H1 (cell line): ENCODE measurements at regions not wholly inside any gene's neighbourhood (a gene's known extent, or its start where the extent isn't known, plus 50 kb on each side); places are given as distances from the start of the nearest gene placed in this dataset.
A peak's percentile ranks its signal among the peaks of the same experiment; 100 is the strongest.
"Not testable (repeated sequence)": the region's sequence is repeated elsewhere in the genome, so short reads cannot be mapped to it uniquely, and the experiment has no call there.

ENCODE experiments used
- CTCF ChIA-PET: fragments of 300-600 bp; sonication (Branson Sonifier 250); formaldehyde crosslinking; loops from one replicate; lab custom pipeline; 2021; ENCODE audit not compliant: partially characterized antibody; lab: Charles Lee
- POLR2A ChIA-PET: fragments of 300-600 bp; sonication (Branson Sonifier 250); formaldehyde crosslinking; loops from one replicate; lab custom pipeline; 2021; ENCODE audit warnings: inconsistent platforms; ENCODE audit not compliant: partially characterized antibody; lab: Charles Lee
- DNase-seq, 2 experiments: peaks; one replicate each; pipeline versions ENCODE4 v3.0.0 to v3.0.0-alpha.2; 2010 to 2022; ENCODE audit warnings: low spot score in 2 of 2, low read depth in 1 of 2, mixed read lengths in 1 of 2
- FAIRE-seq: peaks from 2 replicates; lab custom pipeline; 2011; peaks lifted over from hg19 to GRCh38; lab: Jason Lieb, UNC
- H2AFZ ChIP-seq: 2 replicates; pipeline ENCODE4 v1.8.1; 2012; ENCODE audit warnings: low read length, inconsistent platforms
- H2AK5ac ChIP-seq: 2 replicates; pipeline ENCODE4 v1.6.1; 2013; ENCODE audit warnings: low read depth, low read length
- H2BK120ac ChIP-seq: replicated peaks from 2 replicates; pipeline ENCODE3; 2013; ENCODE audit warnings: low read depth, low read length, inconsistent platforms
- H2BK12ac ChIP-seq: 2 replicates; pipeline ENCODE4 v1.6.1; 2013; ENCODE audit warnings: low read depth, low read length
- H2BK15ac ChIP-seq: 2 replicates; pipeline ENCODE4 v1.6.1; 2013; ENCODE audit warnings: low read length
- H2BK20ac ChIP-seq: 2 replicates; pipeline ENCODE4 v1.6.1; 2013; ENCODE audit warnings: low read length
- H2BK5ac ChIP-seq: 2 replicates; pipeline ENCODE4 v1.6.1; 2013; ENCODE audit warnings: low read depth, low read length
- H3K14ac ChIP-seq: 2 replicates; pipeline ENCODE4 v1.6.1; 2013; ENCODE audit warnings: inconsistent platforms; ENCODE audit not compliant: insufficient read length
- H3K18ac ChIP-seq: 2 replicates; pipeline ENCODE4 v1.6.1; 2013; ENCODE audit warnings: low read length; ENCODE audit errors: extremely low read depth
- H3K23ac ChIP-seq: 2 replicates; pipeline ENCODE4 v1.6.1; 2013; ENCODE audit warnings: inconsistent platforms; ENCODE audit not compliant: insufficient read length
- H3K23me2 ChIP-seq: 2 replicates; pipeline ENCODE4 v1.6.1; 2013; ENCODE audit warnings: low read depth, low read length
- H3K27ac ChIP-seq: 2 replicates; pipeline ENCODE4 v1.6.1; 2011; ENCODE audit warnings: low read depth, low read length, inconsistent platforms
- H3K27me3 ChIP-seq, 4 experiments: replicated peaks in 1 of 4; 1 replicate in 1 of 4; 2 replicates in 3 of 4; pipeline versions ENCODE4 v1.6.1 to v1.8.1; 2011 to 2013; ENCODE audit warnings: low read length in 3 of 4, mild to moderate bottlenecking in 3 of 4, inconsistent platforms in 2 of 4, mixed read lengths in 2 of 4, moderate library complexity in 1 of 4; ENCODE audit not compliant: control insufficient read depth in 3 of 4, insufficient read depth in 3 of 4; ENCODE audit errors: extremely low read depth in 1 of 4
- H3K36me3 ChIP-seq, 4 experiments: 2 replicates each; pipeline versions ENCODE4 v1.6.1 to v1.8.1; 2011 to 2013; ENCODE audit warnings: mild to moderate bottlenecking in 4 of 4, low read length in 3 of 4, moderate library complexity in 2 of 4, control low read depth in 1 of 4, inconsistent platforms in 1 of 4; ENCODE audit not compliant: insufficient read depth in 4 of 4, control insufficient read depth in 2 of 4
- H3K4ac ChIP-seq: replicated peaks from 2 replicates; pipeline ENCODE3; 2013; ENCODE audit warnings: low read length, low read depth, mixed read lengths, inconsistent platforms; ENCODE audit not compliant: insufficient read length
- H3K4me1 ChIP-seq, 4 experiments: replicated peaks in 1 of 4; 1 replicate in 1 of 4; 2 replicates in 3 of 4; pipeline versions ENCODE4 v1.6.1 to v1.8.1; 2011 to 2013; ENCODE audit warnings: low read length in 3 of 4, inconsistent platforms in 2 of 4, mixed read lengths in 1 of 4; ENCODE audit not compliant: insufficient read depth in 4 of 4, control insufficient read depth in 3 of 4
- H3K4me2 ChIP-seq, 2 experiments: 2 replicates each; pipeline versions ENCODE4 v1.6.1 to v1.8.1; 2011 to 2013; ENCODE audit warnings: low read depth in 2 of 2, low read length in 2 of 2, control low read depth in 1 of 2, inconsistent platforms in 1 of 2, mild to moderate bottlenecking in 1 of 2; ENCODE audit not compliant: insufficient read depth in 1 of 2
- H3K4me3 ChIP-seq, 4 experiments: fragments of 200-600, 300-600 bp in 1 of 4; sonication (generic), shearing (Covaris generic), sonication (Bioruptor Twin) in 1 of 4; 2 replicates each; pipeline versions ENCODE4 v1.5.1 to v1.8.1; 2011 to 2016; ENCODE audit warnings: low read length in 4 of 4, low read depth in 3 of 4, control low read depth in 2 of 4, inconsistent platforms in 2 of 4, mild to moderate bottlenecking in 2 of 4, mixed read lengths in 1 of 4, moderate library complexity in 1 of 4; ENCODE audit not compliant: insufficient read depth in 2 of 4; ENCODE audit errors: extremely low read depth in 1 of 4
- H3K56ac ChIP-seq: replicated peaks from 2 replicates; pipeline ENCODE3; 2013; ENCODE audit warnings: low read depth, mild to moderate bottlenecking, mixed read lengths, low read length, inconsistent platforms; ENCODE audit not compliant: insufficient read length
- H3K79me1 ChIP-seq: 2 replicates; pipeline ENCODE4 v1.6.1; 2013; ENCODE audit warnings: low read depth, low read length, control low read depth
- H3K79me2 ChIP-seq, 2 experiments: 2 replicates each; pipeline versions ENCODE4 v1.6.1 to v1.8.1; 2012 to 2013; ENCODE audit warnings: low read length in 2 of 2, mild to moderate bottlenecking in 2 of 2, inconsistent platforms in 1 of 2; ENCODE audit not compliant: insufficient read depth in 2 of 2, control insufficient read depth in 1 of 2
- H3K9ac ChIP-seq, 4 experiments: replicated peaks in 1 of 4; 1 replicate in 1 of 4; 2 replicates in 3 of 4; pipeline versions ENCODE4 v1.6.1 to v1.8.1; 2011 to 2013; ENCODE audit warnings: low read depth in 3 of 4, low read length in 3 of 4, control low read depth in 2 of 4, mild to moderate bottlenecking in 2 of 4, moderate library complexity in 2 of 4, inconsistent platforms in 1 of 4; ENCODE audit errors: extremely low read depth in 1 of 4
- H3K9me3 ChIP-seq, 2 experiments: 2 replicates each; pipeline versions ENCODE4 v1.6.1 to v1.8.1; 2012 to 2013; ENCODE audit warnings: mild to moderate bottlenecking in 2 of 2, moderate library complexity in 2 of 2, control low read depth in 1 of 2, inconsistent platforms in 1 of 2, low read depth in 1 of 2, low read length in 1 of 2, mixed read lengths in 1 of 2; ENCODE audit not compliant: insufficient read depth in 2 of 2
- H4K20me1 ChIP-seq, 2 experiments: replicated peaks in 1 of 2; 2 replicates each; pipeline versions ENCODE3 to v1.8.1; 2011 to 2013; ENCODE audit warnings: inconsistent platforms in 2 of 2, low read length in 2 of 2, mild to moderate bottlenecking in 1 of 2; ENCODE audit not compliant: insufficient read depth in 2 of 2, control insufficient read depth in 1 of 2
- H4K5ac ChIP-seq: 2 replicates; pipeline ENCODE4 v1.6.1; 2013; ENCODE audit warnings: low read length, low read depth, mixed read lengths, inconsistent platforms; ENCODE audit not compliant: insufficient read length
- H4K8ac ChIP-seq: 2 replicates; pipeline ENCODE4 v1.8.0; 2013; ENCODE audit warnings: mild to moderate bottlenecking, moderate library complexity, low read length, inconsistent platforms; ENCODE audit not compliant: insufficient read depth; ENCODE audit errors: extremely low read depth
- H4K91ac ChIP-seq: replicated peaks from 2 replicates; pipeline ENCODE3; 2013; ENCODE audit warnings: low read length, mixed read lengths, inconsistent platforms; ENCODE audit not compliant: insufficient read length
- RAD21 ChIP-seq, 2 experiments: IDR thresholded peaks in 1 of 2; conservative IDR thresholded peaks in 1 of 2; 2 replicates each; pipeline ENCODE4 v1.6.1; 2011; ENCODE audit warnings: low read depth in 2 of 2, low read length in 2 of 2, improper control_type of control experiment in 1 of 2, inconsistent platforms in 1 of 2, mild to moderate bottlenecking in 1 of 2, moderate library complexity in 1 of 2
- TBP ChIP-seq: IDR thresholded peaks from 2 replicates; pipeline ENCODE4 v1.6.1; 2011; ENCODE audit warnings: low read depth, low read length, improper control_type of control experiment
- WGBS, 2 experiments: shearing (Covaris generic) in 1 of 2; methylation state at CpG; one replicate each; pipeline versions ENCODE4 v1.1.6 to v1.1.7; 2013 to 2015; ENCODE audit warnings: low lambda C conversion rate in 2 of 2, mixed read lengths in 2 of 2, inconsistent platforms in 1 of 2, low coverage in 1 of 2, missing lambda C conversion rate in 1 of 2; ENCODE audit not compliant: insufficient replicate concordance in 2 of 2, insufficient coverage in 1 of 2, insufficient read length in 1 of 2; ENCODE audit errors: extremely low coverage in 1 of 2, missing lambda C conversion rate in 1 of 2; 5-methylcytosine and 5-hydroxymethylcytosine counted together
- TF ChIP-seq, protein P1 (sequence below): IDR thresholded peaks from 2 replicates; pipeline ENCODE4 v1.6.1; 2012; ENCODE audit warnings: low read length, inconsistent platforms
- TF ChIP-seq, protein P2 (sequence below), 3 experiments: IDR thresholded peaks; 1 replicate in 2 of 3; 2 replicates in 1 of 3; pipeline versions ENCODE4 v1.5.1 to v1.6.1; 2011; ENCODE audit warnings: low read length in 3 of 3, mild to moderate bottlenecking in 3 of 3, inconsistent platforms in 2 of 3, low read depth in 1 of 3, moderate library complexity in 1 of 3; ENCODE audit not compliant: insufficient read depth in 1 of 3; ENCODE audit errors: control extremely low read depth in 1 of 3

DNA sequence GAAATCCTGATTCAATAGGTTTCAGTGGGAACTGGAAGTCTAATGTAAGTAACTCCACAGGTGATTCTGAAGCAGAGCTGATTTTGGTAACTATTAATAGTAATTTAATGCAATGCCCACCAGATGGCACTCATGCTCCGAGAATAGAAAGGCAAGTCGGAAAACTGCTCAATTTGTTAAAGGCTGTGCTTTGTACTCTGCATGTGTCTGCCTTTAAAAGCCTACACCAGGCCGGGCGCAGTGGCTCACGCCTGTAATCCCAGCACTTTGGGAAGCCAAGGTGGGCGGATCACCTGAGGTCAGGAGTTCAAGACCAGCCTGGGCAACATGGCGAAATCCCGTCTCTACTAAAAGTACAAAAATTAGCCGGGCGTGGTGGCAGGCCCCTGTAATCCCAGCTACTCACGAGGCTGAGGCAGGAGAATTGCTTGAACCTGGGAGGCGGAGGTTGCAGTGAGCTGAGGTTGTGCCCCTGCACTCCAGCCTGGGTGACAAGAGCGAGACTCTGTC is 80.1 kb downstream of the OR13A1 start:
- H3K27me3 ChIP-seq, H3K9me3 ChIP-seq, H3K4me1 ChIP-seq, H3K9ac ChIP-seq, H4K5ac ChIP-seq, H4K91ac ChIP-seq, H3K36me3 ChIP-seq, H3K23ac ChIP-seq, H2BK120ac ChIP-seq, H4K20me1 ChIP-seq, H4K8ac ChIP-seq, H2AK5ac ChIP-seq, H3K14ac ChIP-seq, H2BK20ac ChIP-seq, H2BK12ac ChIP-seq, H3K27ac ChIP-seq, H3K23me2 ChIP-seq, H3K4me3 ChIP-seq, H3K79me2 ChIP-seq, POLR2A ChIA-PET, H3K4me2 ChIP-seq, H2BK15ac ChIP-seq, H3K56ac ChIP-seq, H3K79me1 ChIP-seq: not testable (repeated sequence)
- 57% methylated on average over 13 of the region's 13 CpGs; no CpG with 5 or more reads in 1 of the 2 experiments for WGBS, 2 experiments
- DNase-seq (peak; percentile 68 to 77), FAIRE-seq (peak; percentile 72)
- CTCF ChIA-PET, result interaction anchor here (0.6 to 2.8 kb wide), 28 partner anchors 10 to 1221 kb away, joined by 3 to 20 read pairs (median 4); partner anchors contain the start of gene ZFAND4
- peak; percentile 58; the same call in 1 of the 2 replicates for TF ChIP-seq TBP
- TF ChIP-seq, protein P1, sequence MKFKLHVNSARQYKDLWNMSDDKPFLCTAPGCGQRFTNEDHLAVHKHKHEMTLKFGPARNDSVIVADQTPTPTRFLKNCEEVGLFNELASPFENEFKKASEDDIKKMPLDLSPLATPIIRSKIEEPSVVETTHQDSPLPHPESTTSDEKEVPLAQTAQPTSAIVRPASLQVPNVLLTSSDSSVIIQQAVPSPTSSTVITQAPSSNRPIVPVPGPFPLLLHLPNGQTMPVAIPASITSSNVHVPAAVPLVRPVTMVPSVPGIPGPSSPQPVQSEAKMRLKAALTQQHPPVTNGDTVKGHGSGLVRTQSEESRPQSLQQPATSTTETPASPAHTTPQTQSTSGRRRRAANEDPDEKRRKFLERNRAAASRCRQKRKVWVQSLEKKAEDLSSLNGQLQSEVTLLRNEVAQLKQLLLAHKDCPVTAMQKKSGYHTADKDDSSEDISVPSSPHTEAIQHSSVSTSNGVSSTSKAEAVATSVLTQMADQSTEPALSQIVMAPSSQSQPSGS, result 0 out of 2 replicates have a peak, but pooled peaks have one; percentile 22
- TF ChIP-seq, protein P2, sequence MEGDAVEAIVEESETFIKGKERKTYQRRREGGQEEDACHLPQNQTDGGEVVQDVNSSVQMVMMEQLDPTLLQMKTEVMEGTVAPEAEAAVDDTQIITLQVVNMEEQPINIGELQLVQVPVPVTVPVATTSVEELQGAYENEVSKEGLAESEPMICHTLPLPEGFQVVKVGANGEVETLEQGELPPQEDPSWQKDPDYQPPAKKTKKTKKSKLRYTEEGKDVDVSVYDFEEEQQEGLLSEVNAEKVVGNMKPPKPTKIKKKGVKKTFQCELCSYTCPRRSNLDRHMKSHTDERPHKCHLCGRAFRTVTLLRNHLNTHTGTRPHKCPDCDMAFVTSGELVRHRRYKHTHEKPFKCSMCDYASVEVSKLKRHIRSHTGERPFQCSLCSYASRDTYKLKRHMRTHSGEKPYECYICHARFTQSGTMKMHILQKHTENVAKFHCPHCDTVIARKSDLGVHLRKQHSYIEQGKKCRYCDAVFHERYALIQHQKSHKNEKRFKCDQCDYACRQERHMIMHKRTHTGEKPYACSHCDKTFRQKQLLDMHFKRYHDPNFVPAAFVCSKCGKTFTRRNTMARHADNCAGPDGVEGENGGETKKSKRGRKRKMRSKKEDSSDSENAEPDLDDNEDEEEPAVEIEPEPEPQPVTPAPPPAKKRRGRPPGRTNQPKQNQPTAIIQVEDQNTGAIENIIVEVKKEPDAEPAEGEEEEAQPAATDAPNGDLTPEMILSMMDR (IDR thresholded peaks at IDR 0.05; ENCODE audit: control extremely low read depth in 1 of 3, insufficient read depth in 1 of 3, low read depth in 1 of 3, low read length in 3 of 3), result peak in 2 of 3 experiments; percentile 40 to 50; a peak in 2 of 4 replicates
- TF ChIP-seq RAD21 (IDR thresholded peaks at IDR 0.05 in 1 of 2, conservative IDR thresholded peaks at IDR 0.05 in 1 of 2; ENCODE audit: low read depth in 2 of 2, low read length in 2 of 2), result peak; percentile 86 to 91
- TF ChIP-seq, all 59 proteins: peak for 4; not testable (repeated sequence) for 55
- not testable (repeated sequence) for H3K18ac ChIP-seq, H2BK5ac ChIP-seq, H2AFZ ChIP-seq, H3K4ac ChIP-seq
